GM12878 (cell line): ENCODE measurements at regions not wholly inside any gene's neighbourhood (a gene's known extent, or its start where the extent isn't known, plus 50 kb on each side); places are given as distances from the start of the nearest gene placed in this dataset.

Source experiments
- ATAC-seq: fragments of 200-7000 bp; cut with Tn5 transposase; 3 replicates; pipeline ENCODE4 v1.9.1; 2020; ENCODE audit warnings: mild to moderate bottlenecking, moderate library complexity
- BruUV-seq: library from RNA; stranded (reverse); fragments of 400-500 nt; replicated peaks from 2 replicates; lab custom pipeline; 2021; lab: Mats Ljungman, UMichigan
- CTCF ChIA-PET: fragments of 300-600 bp; sonication (Branson Sonifier 250); formaldehyde crosslinking; extraction: SDS; loops from one replicate; lab custom pipeline; 2021; ENCODE audit warnings: inconsistent platforms; lab: Yijun Ruan, JAX
- POLR2A ChIA-PET: fragments of 350-600 bp; formaldehyde crosslinking; extraction: SDS; loops from one replicate; lab custom pipeline; 2021; ENCODE audit warnings: inconsistent platforms; lab: Charles Lee
- RAD21 ChIA-PET: fragments of 300-600 bp; sonication (Branson Sonifier 250); formaldehyde crosslinking; loops from one replicate; lab custom pipeline; 2023; ENCODE audit warnings: antibody characterized with exemption; ENCODE audit not compliant: unreplicated experiment; lab: Charles Lee
- SMC1A ChIA-PET: fragments of 300-600 bp; sonication (Branson Sonifier 250); formaldehyde crosslinking; loops from one replicate; lab custom pipeline; 2023; ENCODE audit not compliant: unreplicated experiment, uncharacterized antibody; lab: Charles Lee
- DNase-seq: peaks from one replicate; pipeline ENCODE4 v3.0.0-alpha.2; 2011; ENCODE audit warnings: low read depth, low spot score
- FAIRE-seq: peaks from 3 replicates; lab custom pipeline; 2011; peaks lifted over from hg19 to GRCh38; lab: Jason Lieb, UNC
- H2AFZ ChIP-seq: 2 replicates; pipeline ENCODE4 v1.6.0; 2011; ENCODE audit warnings: low read depth, low read length, control low read depth; ENCODE audit not compliant: control insufficient read depth
- H3K27ac ChIP-seq: 2 replicates; pipeline ENCODE4 v1.5.1; 2011; ENCODE audit warnings: control low read depth; ENCODE audit not compliant: control insufficient read depth, insufficient read depth
- H3K27me3 ChIP-seq, 2 experiments: replicated peaks in 1 of 2; 2 replicates each; pipeline versions ENCODE4 v1.6.0 to v1.6.1; 2011; ENCODE audit warnings: low read length in 1 of 2; ENCODE audit not compliant: control insufficient read depth in 2 of 2, insufficient read depth in 2 of 2
- H3K36me3 ChIP-seq, 2 experiments: 2 replicates each; pipeline ENCODE4 v1.5.1; 2011; ENCODE audit warnings: low read length in 1 of 2; ENCODE audit not compliant: control insufficient read depth in 2 of 2, insufficient read depth in 2 of 2
- H3K4me1 ChIP-seq: 2 replicates; pipeline ENCODE4 v1.6.1; 2011; ENCODE audit warnings: mild to moderate bottlenecking, low read length, moderate library complexity, mixed read lengths; ENCODE audit not compliant: control insufficient read depth, insufficient read depth
- H3K4me2 ChIP-seq: 2 replicates; pipeline ENCODE4 v1.6.0; 2011; ENCODE audit warnings: control low read depth; ENCODE audit not compliant: control insufficient read depth, insufficient read depth
- H3K4me3 ChIP-seq: fragments of 200-600 bp; sonication (generic); 2 replicates; pipeline ENCODE4 v1.5.1; 2016
- H3K79me2 ChIP-seq: 2 replicates; pipeline ENCODE4 v1.6.0; 2011; ENCODE audit warnings: low read length; ENCODE audit not compliant: control insufficient read depth, insufficient read depth
- H3K9ac ChIP-seq: 2 replicates; pipeline ENCODE4 v1.8.0; 2011; ENCODE audit warnings: low read length, control low read depth, mixed read lengths; ENCODE audit not compliant: control insufficient read depth, insufficient read depth
- H3K9me3 ChIP-seq: replicated peaks from 3 replicates; pipeline ENCODE4 v1.5.1; 2011; ENCODE audit warnings: mild to moderate bottlenecking, low read length; ENCODE audit not compliant: control insufficient read depth, insufficient read depth
- H4K20me1 ChIP-seq: 2 replicates; pipeline ENCODE4 v1.6.0; 2011; ENCODE audit not compliant: control insufficient read depth, insufficient read depth
- CEBPB ChIP-seq, 2 experiments: fragments of 150-350 bp in 1 of 2; IDR thresholded peaks; 2 replicates each; pipeline ENCODE4 v1.6.1; 2012 to 2014; ENCODE audit warnings: low read depth in 2 of 2, low read length in 2 of 2, borderline replicate concordance in 1 of 2, inconsistent platforms in 1 of 2
- CREB1 ChIP-seq: IDR thresholded peaks from 2 replicates; pipeline ENCODE4 v1.6.1; 2012; ENCODE audit warnings: low read depth, mild to moderate bottlenecking, inconsistent platforms
- FOXM1 ChIP-seq: IDR thresholded peaks from 2 replicates; pipeline ENCODE4 v1.6.1; 2012; ENCODE audit warnings: low read depth, mild to moderate bottlenecking, inconsistent platforms, low read length, moderate library complexity
- IKZF2 ChIP-seq, 2 experiments: fragments of 450-650 bp; IDR thresholded peaks; 2 replicates each; pipeline ENCODE4 v1.6.1; 2017; ENCODE audit warnings: mild to moderate bottlenecking in 2 of 2, moderate library complexity in 2 of 2
- MTA3 ChIP-seq: IDR thresholded peaks from 2 replicates; pipeline ENCODE4 v1.6.1; 2012; ENCODE audit warnings: low read length, inconsistent platforms, borderline replicate concordance
- PAX5 ChIP-seq: IDR thresholded peaks from 2 replicates; pipeline ENCODE4 v1.6.1; 2011; ENCODE audit warnings: low read depth, low read length, borderline replicate concordance
- POU2F2 ChIP-seq: IDR thresholded peaks from 3 replicates; pipeline ENCODE4 v1.6.1; 2011; ENCODE audit warnings: low read depth, mild to moderate bottlenecking, low read length, borderline replicate concordance
- RAD51 ChIP-seq: fragments of 450-650 bp; IDR thresholded peaks from 2 replicates; pipeline ENCODE4 v1.6.1; 2016; ENCODE audit warnings: moderate library complexity, mild to moderate bottlenecking, inconsistent platforms
- RBBP5 ChIP-seq: fragments of 200-600 bp; sonication (generic); conservative IDR thresholded peaks from 2 replicates; pipeline ENCODE4 v1.6.1; 2016
- SMAD1 ChIP-seq: fragments of 450-650 bp; IDR thresholded peaks from 2 replicates; pipeline ENCODE4 v1.6.1; 2018; ENCODE audit warnings: mild to moderate bottlenecking, low read depth; ENCODE audit not compliant: partially characterized antibody
- SMAD5 ChIP-seq: IDR thresholded peaks from 2 replicates; pipeline ENCODE4 v1.6.1; 2016; ENCODE audit warnings: antibody characterized with exemption, low read depth
- STAT3 ChIP-seq: IDR thresholded peaks from 2 replicates; pipeline ENCODE4 v1.6.1; 2011; ENCODE audit warnings: low read depth, low read length, improper control_type of control experiment
- SUZ12 ChIP-seq: fragments of 200-600 bp; sonication (generic); IDR thresholded peaks from one replicate; pipeline ENCODE4 v1.6.1; 2018; ENCODE audit warnings: antibody characterized with exemption, mild to moderate bottlenecking; ENCODE audit not compliant: unreplicated experiment
- TCF7 ChIP-seq: IDR thresholded peaks from 2 replicates; pipeline ENCODE4 v1.6.1; 2014; ENCODE audit warnings: antibody characterized with exemption, borderline replicate concordance
- USF1 ChIP-seq: IDR thresholded peaks from 2 replicates; pipeline ENCODE4 v1.6.1; 2011; ENCODE audit warnings: borderline replicate concordance, low read depth, mild to moderate bottlenecking, moderate library complexity, mixed read lengths, low read length; ENCODE audit not compliant: insufficient read depth; ENCODE audit errors: extremely low read length
- YY1 ChIP-seq: IDR thresholded peaks from 2 replicates; pipeline ENCODE4 v1.6.1; 2011; ENCODE audit warnings: low read depth, mild to moderate bottlenecking, low read length
- ZBED1 ChIP-seq: IDR thresholded peaks from 2 replicates; pipeline ENCODE4 v1.6.1; 2016; ENCODE audit warnings: borderline replicate concordance
- WGBS: methylation state at CpG from one replicate; pipeline ENCODE4 v1.1.6; 2016; ENCODE audit warnings: low lambda C conversion rate; ENCODE audit not compliant: insufficient replicate concordance, insufficient coverage; ENCODE audit errors: missing lambda C conversion rate; 5-methylcytosine and 5-hydroxymethylcytosine counted together
- in situ Hi-C: fragments of 300-500 bp; cut with MboI; formaldehyde crosslinking; loops from 9 replicates; pipeline ENCODE4 v1.14.3; 2018; ENCODE audit warnings: mixed read lengths
- intact Hi-C: fragments of 100-400 bp; cut with micrococcal nuclease; formaldehyde crosslinking; loops from one replicate; pipeline ENCODE4 v1.14.2; 2022; ENCODE audit not compliant: unreplicated experiment

- RAD21 ChIA-PET: interaction anchor here (0.8 to 2.5 kb wide), 3 partner anchors 108 to 239 kb away, joined by 3 to 24 read pairs (median 5); no protein-coding TSS in a partner anchor
- FAIRE-seq: no peak
- ATAC-seq: no peak
- TF ChIP-seq FOXM1 (no peak), CEBPB (IDR thresholded peaks at IDR 0.05; ENCODE audit: borderline replicate concordance in 1 of 2, low read depth in 2 of 2, low read length in 2 of 2) (no peak), SUZ12 (no peak), STAT3 (no peak)
- TF ChIP-seq, all 136 proteins: peak for 0
- peaks cover 42% of the 10 kb centered on the region for H3K4me1 ChIP-seq
- H3K9me3 ChIP-seq: no peaks in the 10 kb centered on the region
- CTCF ChIA-PET: no interaction called here
- 0 out of 2 replicates have a peak overlapping the region, but pooled peaks have one; percentile 82 for H3K27ac ChIP-seq
- no peak for DNase-seq
- no peaks in the 10 kb centered on the region for H4K20me1 ChIP-seq
- H3K27me3 ChIP-seq: no peaks in the 10 kb centered on the region
- no peak overlapping the region for H2AFZ ChIP-seq
- intact Hi-C loops: loop anchor here (5.0 kb wide), 1 partner anchor 144 kb away; no protein-coding TSS in a partner anchor
- H3K4me3 ChIP-seq: no peak overlapping the region
- H3K79me2 ChIP-seq: no peaks in the 10 kb centered on the region
- no peaks in the 10 kb centered on the region for H3K36me3 ChIP-seq
- no peak overlapping the region for H3K4me2 ChIP-seq
- POLR2A ChIA-PET: interaction anchor here (1.0 to 1.4 kb wide), 3 partner anchors 9 to 29 kb away, joined by 3 to 5 read pairs (median 3); no protein-coding TSS in a partner anchor
- H3K9ac ChIP-seq: no peak overlapping the region; the same call in 1 of the 2 replicates
- BruUV-seq: no TSS peak
- in situ Hi-C loops: loop anchor here (5.0 to 25.0 kb wide), 3 partner anchors 104 to 352 kb away; no protein-coding TSS in a partner anchor
- SMC1A ChIA-PET: interaction anchor here (0.6 to 1.6 kb wide), 5 partner anchors 9 to 119 kb away, joined by 3 to 4 read pairs (median 3); no protein-coding TSS in a partner anchor
- 98% methylated on average over 16 of the region's 16 CpGs for WGBS
Measured at GRCh38 chr1:234732671-234733390, 122.9 kb upstream of the IRF2BP2 start.

DNA sequence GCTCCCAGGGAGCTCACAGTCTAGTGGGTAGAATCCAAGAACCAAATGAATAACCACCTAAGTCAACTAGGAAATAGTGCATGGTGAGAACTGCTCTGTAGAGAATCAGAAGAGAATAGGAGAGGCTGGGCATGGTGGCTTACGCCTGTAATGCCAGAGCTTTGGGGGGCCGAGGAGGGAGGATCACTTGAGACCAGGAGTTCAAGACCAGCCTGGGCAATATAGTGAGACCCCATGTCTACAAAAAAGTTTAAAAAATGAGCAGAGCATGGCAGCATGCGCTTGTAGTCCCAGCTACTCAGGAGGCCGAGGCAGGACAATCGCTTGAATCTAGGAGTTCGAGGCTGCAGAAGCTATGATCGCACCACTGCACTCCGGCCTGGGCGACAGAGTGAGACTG is 122.3 kb upstream of the IRF2BP2 start:
- DNase-seq (no peak), ATAC-seq (no peak), FAIRE-seq (no peak)
- peak overlapping the region; percentile 77 for H3K4me2 ChIP-seq
- RAD21 ChIA-PET: interaction anchor here (0.8 to 2.5 kb wide), 3 partner anchors 109 to 240 kb away, joined by 3 to 24 read pairs (median 5); no protein-coding TSS in a partner anchor
- no peaks in the 10 kb centered on the region for H3K36me3 ChIP-seq
- intact Hi-C loops (loop anchor here (5.0 kb wide), 1 partner anchor 145 kb away; no protein-coding TSS in a partner anchor), in situ Hi-C loops (loop anchor here (5.0 to 25.0 kb wide), 3 partner anchors 105 to 353 kb away; no protein-coding TSS in a partner anchor)
- H3K9me3 ChIP-seq: no peaks in the 10 kb centered on the region
- SMC1A ChIA-PET: interaction anchor here (0.6 to 1.8 kb wide), 5 partner anchors 8 to 119 kb away, joined by 3 to 12 read pairs (median 4); no protein-coding TSS in a partner anchor
- 86% methylated on average over 9 of the region's 9 CpGs for WGBS
- POLR2A ChIA-PET: interaction anchor here (1.0 to 1.4 kb wide), 3 partner anchors 8 to 28 kb away, joined by 3 to 5 read pairs (median 3); no protein-coding TSS in a partner anchor
- peaks cover 48% of the 10 kb centered on the region for H3K4me1 ChIP-seq
- peak overlapping the region; percentile 66; the same call in 1 of the 2 replicates for H2AFZ ChIP-seq
- H3K79me2 ChIP-seq: no peaks in the 10 kb centered on the region
- H3K27ac ChIP-seq: peak overlapping the region; percentile 82
- no peak overlapping the region for H3K4me3 ChIP-seq
- CTCF ChIA-PET: no interaction called here
- no peaks in the 10 kb centered on the region for H4K20me1 ChIP-seq
- H3K27me3 ChIP-seq: no peaks in the 10 kb centered on the region
- no TSS peak for BruUV-seq
- H3K9ac ChIP-seq: peak overlapping the region; percentile 32; the same call in 1 of the 2 replicates
- no peak for TF ChIP-seq USF1
- TF ChIP-seq SMAD1: no peak
- no peak for TF ChIP-seq RAD51
- no peak for TF ChIP-seq IKZF2 (IDR thresholded peaks at IDR 0.05)
- no peak for TF ChIP-seq CREB1
- no peak for TF ChIP-seq TCF7
- TF ChIP-seq MTA3: no peak
- TF ChIP-seq POU2F2: no peak
- TF ChIP-seq YY1: no peak
- TF ChIP-seq SMAD5: no peak
- TF ChIP-seq ZBED1: no peak
- TF ChIP-seq PAX5: no peak
- no peak for TF ChIP-seq RBBP5
